ENCODE measurements at regions not wholly inside any gene's neighbourhood (a gene's known extent, or its start where the extent isn't known, plus 50 kb on each side); places are given as distances from the start of the nearest gene placed in this dataset.

- TF ChIP-seq, protein P1, sequence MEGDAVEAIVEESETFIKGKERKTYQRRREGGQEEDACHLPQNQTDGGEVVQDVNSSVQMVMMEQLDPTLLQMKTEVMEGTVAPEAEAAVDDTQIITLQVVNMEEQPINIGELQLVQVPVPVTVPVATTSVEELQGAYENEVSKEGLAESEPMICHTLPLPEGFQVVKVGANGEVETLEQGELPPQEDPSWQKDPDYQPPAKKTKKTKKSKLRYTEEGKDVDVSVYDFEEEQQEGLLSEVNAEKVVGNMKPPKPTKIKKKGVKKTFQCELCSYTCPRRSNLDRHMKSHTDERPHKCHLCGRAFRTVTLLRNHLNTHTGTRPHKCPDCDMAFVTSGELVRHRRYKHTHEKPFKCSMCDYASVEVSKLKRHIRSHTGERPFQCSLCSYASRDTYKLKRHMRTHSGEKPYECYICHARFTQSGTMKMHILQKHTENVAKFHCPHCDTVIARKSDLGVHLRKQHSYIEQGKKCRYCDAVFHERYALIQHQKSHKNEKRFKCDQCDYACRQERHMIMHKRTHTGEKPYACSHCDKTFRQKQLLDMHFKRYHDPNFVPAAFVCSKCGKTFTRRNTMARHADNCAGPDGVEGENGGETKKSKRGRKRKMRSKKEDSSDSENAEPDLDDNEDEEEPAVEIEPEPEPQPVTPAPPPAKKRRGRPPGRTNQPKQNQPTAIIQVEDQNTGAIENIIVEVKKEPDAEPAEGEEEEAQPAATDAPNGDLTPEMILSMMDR (IDR thresholded peaks at IDR 0.05), result no peak
- TF ChIP-seq POLR2A (IDR thresholded peaks at IDR 0.05), result no peak
These were observed 63.0 kb upstream of the RGS1 start for GRCh38 chr1:192512426-192513162.
